NB4 (cell line): ENCODE measurements at regions not wholly inside any gene's neighbourhood (a gene's known extent, or its start where the extent isn't known, plus 50 kb on each side); places are given as distances from the start of the nearest gene placed in this dataset.

Experiments used
- DNase-seq: peaks from one replicate; pipeline ENCODE4 v3.0.0; 2010; ENCODE audit warnings: low read depth
- H3K4me3 ChIP-seq: one replicate; pipeline ENCODE4 v1.5.1; 2011; ENCODE audit warnings: mild to moderate bottlenecking, low read depth, low read length, moderate library complexity
- CTCF ChIP-seq: IDR thresholded peaks from one replicate; pipeline ENCODE4 v1.5.1; 2012; ENCODE audit warnings: low read depth, low read length
- MYC ChIP-seq: IDR thresholded peaks from 2 replicates; pipeline ENCODE4 v1.6.1; 2011; ENCODE audit warnings: low read depth, low read length
- POLR2A ChIP-seq: IDR thresholded peaks from 2 replicates; pipeline ENCODE4 v1.6.1; 2011; ENCODE audit warnings: mild to moderate bottlenecking; ENCODE audit not compliant: insufficient read length; ENCODE audit errors: extremely low read depth
- TF ChIP-seq, protein P1 (sequence below): IDR thresholded peaks from 2 replicates; pipeline ENCODE4 v1.6.1; 2011; ENCODE audit warnings: low read depth, low read length

GRCh38 chr17:13761038-13761603, 159.4 kb upstream of the HS3ST3A1 start:
- no peak overlapping the region for H3K4me3 ChIP-seq
- no peak for DNase-seq
- no peak for TF ChIP-seq POLR2A
- TF ChIP-seq, protein P1, sequence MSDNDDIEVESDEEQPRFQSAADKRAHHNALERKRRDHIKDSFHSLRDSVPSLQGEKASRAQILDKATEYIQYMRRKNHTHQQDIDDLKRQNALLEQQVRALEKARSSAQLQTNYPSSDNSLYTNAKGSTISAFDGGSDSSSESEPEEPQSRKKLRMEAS, result no peak
- TF ChIP-seq MYC, result no peak
- no peak for TF ChIP-seq CTCF

GRCh38 chr17:13765701-13766100, 164.0 kb upstream of the HS3ST3A1 start:
- no peak for DNase-seq
- TF ChIP-seq, protein P1, result no peak
- TF ChIP-seq POLR2A (no peak), CTCF (no peak), MYC (no peak)
- no peak overlapping the region for H3K4me3 ChIP-seq

GRCh38 chr17:13770702-13771101, 169.0 kb upstream of the HS3ST3A1 start:
- TF ChIP-seq CTCF (no peak), MYC (no peak), POLR2A (no peak)
- TF ChIP-seq, protein P1, result no peak
- no peak for DNase-seq
- no peak overlapping the region for H3K4me3 ChIP-seq

- DNase-seq, result no peak
- H3K4me3 ChIP-seq, result no peak overlapping the region
- no peak for TF ChIP-seq CTCF
- no peak for TF ChIP-seq MYC
- TF ChIP-seq, protein P1, result no peak
- no peak for TF ChIP-seq POLR2A
These were observed 173.7 kb upstream of the HS3ST3A1 start for GRCh38 chr17:13775450-13775849.

- no peak for DNase-seq
- no peak overlapping the region for H3K4me3 ChIP-seq
- no peak for TF ChIP-seq CTCF
- no peak for TF ChIP-seq POLR2A
- TF ChIP-seq MYC, result no peak
- TF ChIP-seq, protein P1, result no peak
These were observed 174.4 kb upstream of the HS3ST3A1 start for GRCh38 chr17:13776027-13776551.
